ENCODE measurements at regions not wholly inside any gene's neighbourhood (a gene's known extent, or its start where the extent isn't known, plus 50 kb on each side); places are given as distances from the start of the nearest gene placed in this dataset.

DNA sequence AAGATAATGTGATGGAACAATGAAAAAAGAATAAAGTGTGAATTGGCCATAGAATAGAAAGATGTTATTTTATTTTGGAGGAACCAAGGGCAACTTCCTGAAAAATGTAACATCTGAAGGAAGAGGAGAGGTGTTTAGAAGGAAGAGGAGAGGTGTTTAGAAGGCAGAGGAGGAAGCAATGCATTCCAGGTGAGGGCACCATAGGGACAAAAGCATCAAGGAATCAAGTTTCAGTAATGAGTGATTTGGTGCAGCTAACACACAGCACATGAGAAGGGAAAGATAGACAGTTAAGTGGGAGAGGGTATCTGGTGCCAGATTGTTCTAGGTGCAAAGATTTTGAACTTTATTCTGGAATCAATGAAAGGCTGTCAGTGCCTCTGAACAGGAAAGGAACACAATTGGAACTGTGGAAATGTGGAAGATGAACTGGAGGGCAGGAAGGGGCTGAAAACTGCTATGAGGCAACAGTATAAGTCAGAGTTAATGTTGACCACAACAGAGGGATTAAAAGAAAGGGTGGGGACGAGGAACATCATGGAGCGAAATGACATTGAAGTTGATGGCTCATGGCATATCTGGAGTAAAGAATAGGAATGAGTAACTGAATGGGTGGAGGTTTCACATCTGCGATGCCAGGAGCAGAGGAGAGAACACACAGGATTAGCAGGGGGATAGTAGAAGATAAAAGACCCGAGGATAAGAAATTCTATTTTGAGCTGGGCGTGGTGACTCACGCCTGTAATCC lies 326.6 kb downstream of the LRIG3 start:
- POLR2A ChIA-PET: no interaction called here
- BruUV-seq (replicated peaks): no TSS peak
- intact Hi-C loops (cut with micrococcal nuclease; ENCODE audit: unreplicated experiment) (no loop called here), in situ Hi-C loops (cut with HindIII; ENCODE audit: low pct_unique_long_range_greater_than_20kb, low sequenced_read_pairs) (no loop called here)
- ATAC-seq: no peak
- Histone ChIP-seq H3K36me3 (ENCODE audit: control insufficient read depth, insufficient read depth, low read length) (no peaks in the 10 kb centered on the region), H3K4me1 (ENCODE audit: control insufficient read depth, insufficient read depth, low read length) (no peaks in the 10 kb centered on the region), H3K27me3 (ENCODE audit: control insufficient read depth, insufficient read depth, low read length) (no peaks in the 10 kb centered on the region), H3K27ac (ENCODE audit: low read length) (no peak overlapping the region), H3K4me3 (ENCODE audit: low read depth in 2 of 2, low read length in 2 of 2) (no peak overlapping the region), H3K9me3 (ENCODE audit: control insufficient read depth, insufficient read depth, low read depth, low read length) (no peaks in the 10 kb centered on the region)
- CTCF ChIA-PET: no interaction called here
- TF ChIP-seq, protein P1, sequence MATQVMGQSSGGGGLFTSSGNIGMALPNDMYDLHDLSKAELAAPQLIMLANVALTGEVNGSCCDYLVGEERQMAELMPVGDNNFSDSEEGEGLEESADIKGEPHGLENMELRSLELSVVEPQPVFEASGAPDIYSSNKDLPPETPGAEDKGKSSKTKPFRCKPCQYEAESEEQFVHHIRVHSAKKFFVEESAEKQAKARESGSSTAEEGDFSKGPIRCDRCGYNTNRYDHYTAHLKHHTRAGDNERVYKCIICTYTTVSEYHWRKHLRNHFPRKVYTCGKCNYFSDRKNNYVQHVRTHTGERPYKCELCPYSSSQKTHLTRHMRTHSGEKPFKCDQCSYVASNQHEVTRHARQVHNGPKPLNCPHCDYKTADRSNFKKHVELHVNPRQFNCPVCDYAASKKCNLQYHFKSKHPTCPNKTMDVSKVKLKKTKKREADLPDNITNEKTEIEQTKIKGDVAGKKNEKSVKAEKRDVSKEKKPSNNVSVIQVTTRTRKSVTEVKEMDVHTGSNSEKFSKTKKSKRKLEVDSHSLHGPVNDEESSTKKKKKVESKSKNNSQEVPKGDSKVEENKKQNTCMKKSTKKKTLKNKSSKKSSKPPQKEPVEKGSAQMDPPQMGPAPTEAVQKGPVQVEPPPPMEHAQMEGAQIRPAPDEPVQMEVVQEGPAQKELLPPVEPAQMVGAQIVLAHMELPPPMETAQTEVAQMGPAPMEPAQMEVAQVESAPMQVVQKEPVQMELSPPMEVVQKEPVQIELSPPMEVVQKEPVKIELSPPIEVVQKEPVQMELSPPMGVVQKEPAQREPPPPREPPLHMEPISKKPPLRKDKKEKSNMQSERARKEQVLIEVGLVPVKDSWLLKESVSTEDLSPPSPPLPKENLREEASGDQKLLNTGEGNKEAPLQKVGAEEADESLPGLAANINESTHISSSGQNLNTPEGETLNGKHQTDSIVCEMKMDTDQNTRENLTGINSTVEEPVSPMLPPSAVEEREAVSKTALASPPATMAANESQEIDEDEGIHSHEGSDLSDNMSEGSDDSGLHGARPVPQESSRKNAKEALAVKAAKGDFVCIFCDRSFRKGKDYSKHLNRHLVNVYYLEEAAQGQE (IDR thresholded peaks at IDR 0.05; ENCODE audit: insufficient read depth in 1 of 2, low read depth in 2 of 2, low read length in 1 of 2): no peak
- TF ChIP-seq, protein P2, sequence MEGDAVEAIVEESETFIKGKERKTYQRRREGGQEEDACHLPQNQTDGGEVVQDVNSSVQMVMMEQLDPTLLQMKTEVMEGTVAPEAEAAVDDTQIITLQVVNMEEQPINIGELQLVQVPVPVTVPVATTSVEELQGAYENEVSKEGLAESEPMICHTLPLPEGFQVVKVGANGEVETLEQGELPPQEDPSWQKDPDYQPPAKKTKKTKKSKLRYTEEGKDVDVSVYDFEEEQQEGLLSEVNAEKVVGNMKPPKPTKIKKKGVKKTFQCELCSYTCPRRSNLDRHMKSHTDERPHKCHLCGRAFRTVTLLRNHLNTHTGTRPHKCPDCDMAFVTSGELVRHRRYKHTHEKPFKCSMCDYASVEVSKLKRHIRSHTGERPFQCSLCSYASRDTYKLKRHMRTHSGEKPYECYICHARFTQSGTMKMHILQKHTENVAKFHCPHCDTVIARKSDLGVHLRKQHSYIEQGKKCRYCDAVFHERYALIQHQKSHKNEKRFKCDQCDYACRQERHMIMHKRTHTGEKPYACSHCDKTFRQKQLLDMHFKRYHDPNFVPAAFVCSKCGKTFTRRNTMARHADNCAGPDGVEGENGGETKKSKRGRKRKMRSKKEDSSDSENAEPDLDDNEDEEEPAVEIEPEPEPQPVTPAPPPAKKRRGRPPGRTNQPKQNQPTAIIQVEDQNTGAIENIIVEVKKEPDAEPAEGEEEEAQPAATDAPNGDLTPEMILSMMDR (IDR thresholded peaks at IDR 0.05): no peak
- TF ChIP-seq TCF7L2 (IDR thresholded peaks at IDR 0.05; ENCODE audit: low read depth, low read length): no peak
- TF ChIP-seq SIN3A (IDR thresholded peaks at IDR 0.05; ENCODE audit: borderline replicate concordance, insufficient read depth, low read depth, low read length): no peak
- no peak for TF ChIP-seq POLR2AphosphoS5 (IDR thresholded peaks at IDR 0.05; ENCODE audit: low read depth, low read length)
- no peak for DNase-seq (ENCODE audit: low read depth, low spot score)

DNA sequence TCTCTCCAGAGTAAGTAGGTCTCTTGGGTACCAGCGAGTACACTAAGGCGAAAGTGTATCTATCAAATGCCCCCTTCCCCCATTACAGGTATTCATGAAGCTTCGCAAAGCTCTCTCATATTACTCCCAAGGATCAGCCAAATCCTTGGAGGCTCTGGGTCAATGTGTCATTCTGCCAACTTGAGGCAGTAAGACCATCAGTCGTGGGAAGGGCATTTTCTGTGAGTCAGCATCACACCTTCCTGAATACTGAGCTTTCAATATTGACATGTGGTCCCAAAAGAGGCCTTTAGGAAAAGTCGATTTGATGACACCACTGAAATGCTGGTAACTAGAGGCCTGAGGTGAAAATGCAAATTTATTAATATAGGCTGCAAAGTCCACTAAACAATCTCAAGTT lies 323.9 kb downstream of the LRIG3 start:
- no peak for TF ChIP-seq SIN3A (IDR thresholded peaks at IDR 0.05; ENCODE audit: borderline replicate concordance, insufficient read depth, low read depth, low read length)
- TF ChIP-seq, protein P1 (IDR thresholded peaks at IDR 0.05; ENCODE audit: insufficient read depth in 1 of 2, low read depth in 2 of 2, low read length in 1 of 2): no peak
- no peak for TF ChIP-seq TCF7L2 (IDR thresholded peaks at IDR 0.05; ENCODE audit: low read depth, low read length)
- TF ChIP-seq, protein P2 (IDR thresholded peaks at IDR 0.05): no peak
- no peak for TF ChIP-seq POLR2AphosphoS5 (IDR thresholded peaks at IDR 0.05; ENCODE audit: low read depth, low read length)
- intact Hi-C loops (cut with micrococcal nuclease; ENCODE audit: unreplicated experiment): no loop called here
- no peak for DNase-seq (ENCODE audit: low read depth, low spot score)
- H3K27me3 ChIP-seq (ENCODE audit: control insufficient read depth, insufficient read depth, low read length): no peaks in the 10 kb centered on the region
- POLR2A ChIA-PET: no interaction called here
- in situ Hi-C loops (cut with HindIII; ENCODE audit: low pct_unique_long_range_greater_than_20kb, low sequenced_read_pairs): no loop called here
- no peaks in the 10 kb centered on the region for H3K36me3 ChIP-seq (ENCODE audit: control insufficient read depth, insufficient read depth, low read length)
- H3K4me1 ChIP-seq (ENCODE audit: control insufficient read depth, insufficient read depth, low read length): no peaks in the 10 kb centered on the region
- H3K9me3 ChIP-seq (ENCODE audit: control insufficient read depth, insufficient read depth, low read depth, low read length): no peaks in the 10 kb centered on the region
- H3K27ac ChIP-seq (ENCODE audit: low read length): no peak overlapping the region
- BruUV-seq (replicated peaks): no TSS peak
- no peak overlapping the region for H3K4me3 ChIP-seq (ENCODE audit: low read depth in 2 of 2, low read length in 2 of 2)
- ATAC-seq: no peak
- CTCF ChIA-PET: no interaction called here

Data from Panc1 (cell line).